ENCODE measurements at regions not wholly inside any gene's neighbourhood (a gene's known extent, or its start where the extent isn't known, plus 50 kb on each side); places are given as distances from the start of the nearest gene placed in this dataset.
A peak's percentile ranks its signal among the peaks of the same experiment; 100 is the strongest.
"Not testable (repeated sequence)": the region's sequence is repeated elsewhere in the genome, so short reads cannot be mapped to it uniquely, and the experiment has no call there.

GRCh38 chr3:103515116-103515515 lies 1080.3 kb downstream of the ZPLD1 start:
- ATAC-seq (no peak), DNase-seq (no peak)
- H3K4me1 ChIP-seq = no peaks in the 10 kb centered on the region
- no peak overlapping the region for H3K4me3 ChIP-seq
- no peaks in the 10 kb centered on the region for H3K36me3 ChIP-seq
- WGBS, 4 donors = 85 to 97% (median 89%) methylated on average over 5 of the region's 5 CpGs
- no peaks in the 10 kb centered on the region for H3K27me3 ChIP-seq
- H3K27ac ChIP-seq = no peak overlapping the region
- TF ChIP-seq POLR2A (IDR thresholded peaks at IDR 0.05) (no peak), CTCF (IDR thresholded peaks at IDR 0.05) (no peak)
- peaks cover 0 to 18% (median 2%) of the 10 kb centered on the region in 12 donors for H3K9me3 ChIP-seq
- intact Hi-C loops (cut with DNase I) = no loop called here

GRCh38 chr3:103516950-103517349 lies 1082.1 kb downstream of the ZPLD1 start:
- TF ChIP-seq CTCF (IDR thresholded peaks at IDR 0.05) (no peak), POLR2A (IDR thresholded peaks at IDR 0.05) (no peak)
- WGBS, 4 donors = 71 to 83% (median 78%) methylated on average over 3 of the region's 3 CpGs
- Histone ChIP-seq H3K4me3 (no peak overlapping the region), H3K27ac (no peak overlapping the region), H3K4me1 (no peaks in the 10 kb centered on the region), H3K27me3 (no peaks in the 10 kb centered on the region), H3K36me3 (no peaks in the 10 kb centered on the region), H3K9me3 (peaks cover 0 to 31% (median 8%) of the 10 kb centered on the region in 12 donors)
- intact Hi-C loops (cut with DNase I) = no loop called here
- DNase-seq = no peak
- no peak for ATAC-seq

GRCh38 chr3:103531327-103531726 lies 1096.5 kb downstream of the ZPLD1 start:
- H3K4me3 ChIP-seq; ATAC-seq; intact Hi-C loops (cut with DNase I); H3K27me3 ChIP-seq; H3K27ac ChIP-seq; H3K9me3 ChIP-seq; H3K36me3 ChIP-seq; DNase-seq; H3K4me1 ChIP-seq: not testable (repeated sequence)
- WGBS, 4 donors = 91 to 95% (median 93%) methylated on average over 19 of the region's 19 CpGs

GRCh38 chr3:103532986-103533385 lies 1098.2 kb downstream of the ZPLD1 start:
- no peak overlapping the region for H3K27ac ChIP-seq
- no peaks in the 10 kb centered on the region for H3K27me3 ChIP-seq
- H3K4me3 ChIP-seq = no peak overlapping the region
- no peak for TF ChIP-seq CTCF (IDR thresholded peaks at IDR 0.05)
- ATAC-seq (no peak), DNase-seq (no peak)
- H3K4me1 ChIP-seq = no peaks in the 10 kb centered on the region
- 87 to 94% (median 90%) methylated on average over 4 of the region's 4 CpGs for WGBS, 4 donors
- H3K36me3 ChIP-seq = no peaks in the 10 kb centered on the region
- H3K9me3 ChIP-seq = no peaks in the 10 kb centered on the region
- intact Hi-C loops (cut with DNase I) = no loop called here

GRCh38 chr3:103554451-103554850 lies 1119.6 kb downstream of the ZPLD1 start:
- H3K4me3 ChIP-seq = peak overlapping the region in 1 of 12 donors; percentile 22
- peaks cover 0 to 3% (median 0%) of the 10 kb centered on the region in 12 donors for H3K9me3 ChIP-seq
- WGBS, 4 donors = 31 to 42% (median 35%) methylated on average over 8 of the region's 8 CpGs
- TF ChIP-seq POLR2A (IDR thresholded peaks at IDR 0.05) (no peak), CTCF (IDR thresholded peaks at IDR 0.05) (no peak)
- H3K36me3 ChIP-seq = no peaks in the 10 kb centered on the region
- no peak for ATAC-seq
- no peaks in the 10 kb centered on the region for H3K4me1 ChIP-seq
- intact Hi-C loops (cut with DNase I) = no loop called here
- no peak for DNase-seq
- H3K27me3 ChIP-seq = no peaks in the 10 kb centered on the region
- no peak overlapping the region for H3K27ac ChIP-seq

- DNase-seq; H3K4me1 ChIP-seq; H3K4me3 ChIP-seq; ATAC-seq; H3K36me3 ChIP-seq; intact Hi-C loops (cut with DNase I); H3K27me3 ChIP-seq; H3K27ac ChIP-seq: not testable (repeated sequence)
- 80 to 91% (median 81%) methylated on average over 6 of the region's 6 CpGs for WGBS, 4 donors
- H3K9me3 ChIP-seq = peaks cover 0 to 17% (median 3%) of the 10 kb centered on the region in 12 donors
Observed at GRCh38 chr3:103564116-103564515, 1129.3 kb downstream of the ZPLD1 start.
